ENCODE measurements at regions not wholly inside any gene's neighbourhood (a gene's known extent, or its start where the extent isn't known, plus 50 kb on each side); places are given as distances from the start of the nearest gene placed in this dataset.
A peak's percentile ranks its signal among the peaks of the same experiment; 100 is the strongest.

GRCh38 chr13:61727767-61728166 is 312.1 kb upstream of the PCDH20 start:
- TF ChIP-seq CTCF (conservative IDR thresholded peaks at IDR 0.05; ENCODE audit: control insufficient read depth, insufficient read depth, low read depth, low read length): no peak
- no peak overlapping the region for H3K4me3 ChIP-seq (ENCODE audit: control insufficient read depth, low read depth, low read length)
- DNase-seq (ENCODE audit: low read depth): peak; percentile 18

- no peak overlapping the region for H3K4me3 ChIP-seq (ENCODE audit: control insufficient read depth, low read depth, low read length)
- TF ChIP-seq CTCF (conservative IDR thresholded peaks at IDR 0.05; ENCODE audit: control insufficient read depth, insufficient read depth, low read depth, low read length): no peak
- DNase-seq (ENCODE audit: low read depth): no peak
These were observed 310.2 kb upstream of the PCDH20 start for GRCh38 chr13:61725806-61726205.

- no peak for TF ChIP-seq CTCF (conservative IDR thresholded peaks at IDR 0.05; ENCODE audit: control insufficient read depth, insufficient read depth, low read depth, low read length)
These were observed 306.5 kb upstream of the PCDH20 start for GRCh38 chr13:61722119-61722518.

GRCh38 chr13:61712621-61713020 is 297.0 kb upstream of the PCDH20 start:
- H3K4me3 ChIP-seq (ENCODE audit: control insufficient read depth, low read depth, low read length): no peak overlapping the region
- TF ChIP-seq CTCF (conservative IDR thresholded peaks at IDR 0.05; ENCODE audit: control insufficient read depth, insufficient read depth, low read depth, low read length): no peak
- DNase-seq (ENCODE audit: low read depth): no peak

More at GRCh38 chr13:61722119-61722518, 306.5 kb upstream of the PCDH20 start:
- H3K4me3 ChIP-seq (ENCODE audit: control insufficient read depth, low read depth, low read length): no peak overlapping the region
- no peak for DNase-seq (ENCODE audit: low read depth)

GRCh38 chr13:61709258-61709657 is 293.6 kb upstream of the PCDH20 start:
- no peak for DNase-seq (ENCODE audit: low read depth)
- TF ChIP-seq CTCF (conservative IDR thresholded peaks at IDR 0.05; ENCODE audit: control insufficient read depth, insufficient read depth, low read depth, low read length): no peak
- H3K4me3 ChIP-seq (ENCODE audit: control insufficient read depth, low read depth, low read length): no peak overlapping the region

GRCh38 chr13:61706899-61707298 is 291.2 kb upstream of the PCDH20 start:
- DNase-seq (ENCODE audit: low read depth): no peak
- no peak for TF ChIP-seq CTCF (conservative IDR thresholded peaks at IDR 0.05; ENCODE audit: control insufficient read depth, insufficient read depth, low read depth, low read length)
- H3K4me3 ChIP-seq (ENCODE audit: control insufficient read depth, low read depth, low read length): no peak overlapping the region

- TF ChIP-seq CTCF (conservative IDR thresholded peaks at IDR 0.05; ENCODE audit: control insufficient read depth, insufficient read depth, low read depth, low read length): no peak
- no peak overlapping the region for H3K4me3 ChIP-seq (ENCODE audit: control insufficient read depth, low read depth, low read length)
- DNase-seq (ENCODE audit: low read depth): no peak
These were observed 285.0 kb upstream of the PCDH20 start for GRCh38 chr13:61700620-61701019.

Measured in fibroblast of mammary gland (primary cell).